Endodermal cell (in vitro differentiated cells): ENCODE measurements at regions not wholly inside any gene's neighbourhood (a gene's known extent, or its start where the extent isn't known, plus 50 kb on each side); places are given as distances from the start of the nearest gene placed in this dataset.

Experiments
- DNase-seq: peaks from one replicate; pipeline ENCODE4 v3.0.0-alpha.2; 2017
- H3K27ac ChIP-seq: 2 replicates; pipeline ENCODE4 v1.5.1; 2013; ENCODE audit warnings: mild to moderate bottlenecking, low read depth, low read length, moderate library complexity
- H3K27me3 ChIP-seq: 2 replicates; pipeline ENCODE4 v1.6.1; 2013; ENCODE audit warnings: mild to moderate bottlenecking, low read length, moderate library complexity; ENCODE audit not compliant: insufficient read depth, control insufficient read depth, poor library complexity, severe bottlenecking
- H3K36me3 ChIP-seq: 2 replicates; pipeline ENCODE4 v1.7.0; 2013; ENCODE audit warnings: mild to moderate bottlenecking, low read length, moderate library complexity; ENCODE audit not compliant: control insufficient read depth, insufficient read depth
- H3K4me1 ChIP-seq: one replicate; pipeline ENCODE4 v1.7.0; 2013; ENCODE audit warnings: low read length; ENCODE audit not compliant: control insufficient read depth, insufficient read depth
- H3K4me3 ChIP-seq: 2 replicates; pipeline ENCODE4 v1.5.1; 2013; ENCODE audit warnings: mild to moderate bottlenecking, low read length, moderate library complexity
- H3K9ac ChIP-seq: 2 replicates; pipeline ENCODE4 v1.6.1; 2013; ENCODE audit warnings: mild to moderate bottlenecking, low read length, moderate library complexity; ENCODE audit not compliant: poor library complexity, severe bottlenecking; ENCODE audit errors: extremely low read depth
- H3K9me3 ChIP-seq: 2 replicates; pipeline ENCODE4 v1.6.1; 2013; ENCODE audit warnings: mild to moderate bottlenecking, low read length, moderate library complexity; ENCODE audit not compliant: control insufficient read depth
- H3K27ac Mint-ChIP-seq: 2 replicates; pipeline ENCODE4 v1.8.0; 2020; ENCODE audit warnings: mixed read lengths
- H3K27me3 Mint-ChIP-seq: 2 replicates; pipeline ENCODE4 v1.8.0; 2021; ENCODE audit warnings: mild to moderate bottlenecking, mixed read lengths; ENCODE audit not compliant: insufficient read depth
- H3K36me3 Mint-ChIP-seq: 2 replicates; pipeline ENCODE4 v1.8.0; 2020; ENCODE audit warnings: low read depth, mixed read lengths
- H3K4me1 Mint-ChIP-seq: 2 replicates; pipeline ENCODE4 v1.8.0; 2020; ENCODE audit warnings: mixed read lengths
- H3K4me3 Mint-ChIP-seq: 2 replicates; pipeline ENCODE4 v1.8.0; 2020; ENCODE audit warnings: mild to moderate bottlenecking, moderate library complexity, mixed read lengths
- H3K9me3 Mint-ChIP-seq: 2 replicates; pipeline ENCODE4 v1.8.0; 2020; ENCODE audit warnings: mild to moderate bottlenecking, mixed read lengths
- WGBS, 2 experiments: methylation state at CpG; one replicate each; pipeline versions ENCODE4 v1.1.5 to v1.1.7; 2013; ENCODE audit warnings: missing lambda C conversion rate in 2 of 2, mixed read lengths in 1 of 2; ENCODE audit not compliant: insufficient coverage in 1 of 2, insufficient read length in 1 of 2; 5-methylcytosine and 5-hydroxymethylcytosine counted together
- TF ChIP-seq, protein P1 (sequence below): fragments of 200-600 bp; sonication (generic); conservative IDR thresholded peaks from 2 replicates; pipeline ENCODE4 v1.5.0; 2021; ENCODE audit warnings: antibody characterized with exemption, mild to moderate bottlenecking

GRCh38 chr18:10232062-10232461, 222.4 kb upstream of the APCDD1 start:
- TF ChIP-seq, protein P1, sequence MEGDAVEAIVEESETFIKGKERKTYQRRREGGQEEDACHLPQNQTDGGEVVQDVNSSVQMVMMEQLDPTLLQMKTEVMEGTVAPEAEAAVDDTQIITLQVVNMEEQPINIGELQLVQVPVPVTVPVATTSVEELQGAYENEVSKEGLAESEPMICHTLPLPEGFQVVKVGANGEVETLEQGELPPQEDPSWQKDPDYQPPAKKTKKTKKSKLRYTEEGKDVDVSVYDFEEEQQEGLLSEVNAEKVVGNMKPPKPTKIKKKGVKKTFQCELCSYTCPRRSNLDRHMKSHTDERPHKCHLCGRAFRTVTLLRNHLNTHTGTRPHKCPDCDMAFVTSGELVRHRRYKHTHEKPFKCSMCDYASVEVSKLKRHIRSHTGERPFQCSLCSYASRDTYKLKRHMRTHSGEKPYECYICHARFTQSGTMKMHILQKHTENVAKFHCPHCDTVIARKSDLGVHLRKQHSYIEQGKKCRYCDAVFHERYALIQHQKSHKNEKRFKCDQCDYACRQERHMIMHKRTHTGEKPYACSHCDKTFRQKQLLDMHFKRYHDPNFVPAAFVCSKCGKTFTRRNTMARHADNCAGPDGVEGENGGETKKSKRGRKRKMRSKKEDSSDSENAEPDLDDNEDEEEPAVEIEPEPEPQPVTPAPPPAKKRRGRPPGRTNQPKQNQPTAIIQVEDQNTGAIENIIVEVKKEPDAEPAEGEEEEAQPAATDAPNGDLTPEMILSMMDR, result no peak

GRCh38 chr18:10233082-10233875, 221.2 kb upstream of the APCDD1 start:
- Histone ChIP-seq H3K4me1 (no peaks in the 10 kb centered on the region), H3K36me3 (no peaks in the 10 kb centered on the region), H3K4me3 (no peak overlapping the region), H3K9me3 (peaks cover 27% of the 10 kb centered on the region), H3K27ac (no peak overlapping the region), H3K9ac (no peak overlapping the region), H3K27me3 (no peaks in the 10 kb centered on the region)
- TF ChIP-seq, protein P1, result no peak
- no peaks in the 10 kb centered on the region for H3K36me3 Mint-ChIP-seq
- H3K27ac Mint-ChIP-seq, result no peak overlapping the region
- 88 to 92% methylated on average over 8 to 10 of the region's 10 CpGs for WGBS, 2 experiments
- no peak overlapping the region for H3K4me3 Mint-ChIP-seq
- no peaks in the 10 kb centered on the region for H3K4me1 Mint-ChIP-seq
- DNase-seq, result no peak
- H3K27me3 Mint-ChIP-seq, result no peaks in the 10 kb centered on the region
- H3K9me3 Mint-ChIP-seq, result peaks cover 18% of the 10 kb centered on the region

More at GRCh38 chr18:10232062-10232461, 222.4 kb upstream of the APCDD1 start:
- WGBS, 2 experiments, result 94 to 100% methylated on average over 1 to 2 of the region's 2 CpGs
- Histone ChIP-seq H3K36me3 (no peaks in the 10 kb centered on the region), H3K9me3 (peaks cover 30% of the 10 kb centered on the region), H3K9ac (no peak overlapping the region), H3K27ac (no peak overlapping the region), H3K4me1 (no peaks in the 10 kb centered on the region), H3K4me3 (no peak overlapping the region), H3K27me3 (no peaks in the 10 kb centered on the region)
- no peaks in the 10 kb centered on the region for H3K36me3 Mint-ChIP-seq
- H3K27ac Mint-ChIP-seq, result no peak overlapping the region
- H3K27me3 Mint-ChIP-seq, result no peaks in the 10 kb centered on the region
- no peak for DNase-seq
- H3K9me3 Mint-ChIP-seq, result peaks cover 21% of the 10 kb centered on the region
- H3K4me1 Mint-ChIP-seq, result no peaks in the 10 kb centered on the region
- no peak overlapping the region for H3K4me3 Mint-ChIP-seq

DNA sequence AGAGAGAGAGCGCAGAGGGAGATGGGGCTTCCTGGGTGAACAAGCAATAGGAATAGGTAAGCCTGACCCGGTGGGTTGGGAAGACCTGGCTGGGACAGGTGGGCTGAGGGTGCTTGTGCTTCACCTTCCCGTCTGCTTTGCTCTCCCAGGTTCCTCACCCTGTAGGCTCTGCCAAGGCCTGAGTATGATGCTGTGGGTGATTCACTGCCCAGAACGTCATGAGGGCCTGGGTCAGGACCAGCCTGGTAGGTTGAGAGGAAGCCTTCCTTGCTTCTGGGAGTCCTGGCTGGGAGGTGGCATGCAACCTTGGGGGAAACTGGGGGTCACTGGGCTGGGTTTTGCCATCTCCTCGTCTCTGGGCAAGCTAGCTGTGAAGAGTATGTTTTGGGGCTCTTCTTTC, 220.2 kb upstream of the APCDD1 start:
- Mint-ChIP-seq H3K4me3 (no peak overlapping the region), H3K27ac (no peak overlapping the region), H3K27me3 (no peaks in the 10 kb centered on the region), H3K36me3 (no peaks in the 10 kb centered on the region), H3K9me3 (peaks cover 18% of the 10 kb centered on the region), H3K4me1 (no peaks in the 10 kb centered on the region)
- Histone ChIP-seq H3K4me3 (no peak overlapping the region), H3K27me3 (no peaks in the 10 kb centered on the region), H3K9me3 (peaks cover 17% of the 10 kb centered on the region), H3K36me3 (no peaks in the 10 kb centered on the region), H3K27ac (no peak overlapping the region), H3K9ac (no peak overlapping the region), H3K4me1 (no peaks in the 10 kb centered on the region)
- WGBS, 2 experiments, result 82 to 100% methylated on average over 1 to 5 of the region's 5 CpGs
- DNase-seq, result no peak
- TF ChIP-seq, protein P1, result no peak
